Posterior vena cava (tissue), 2 donors: ENCODE measurements at regions not wholly inside any gene's neighbourhood (a gene's known extent, or its start where the extent isn't known, plus 50 kb on each side); places are given as distances from the start of the nearest gene placed in this dataset.

ENCODE experiments used
- DNase-seq: peaks from one replicate; pipeline ENCODE4 v3.0.0-alpha.2; 2020; ENCODE audit warnings: low spot score
- intact Hi-C, 2 donors: fragments of 100-400 bp; cut with DNase I; formaldehyde crosslinking; loops; one replicate each; pipeline versions ENCODE4 v1.14.1 to v1.14.2; 2022 to 2023
- donor health status: DM: yes; HTN: yes; CAD: no.
- donor health status: DM: yes; HTN: yes; CAD: no.

DNA sequence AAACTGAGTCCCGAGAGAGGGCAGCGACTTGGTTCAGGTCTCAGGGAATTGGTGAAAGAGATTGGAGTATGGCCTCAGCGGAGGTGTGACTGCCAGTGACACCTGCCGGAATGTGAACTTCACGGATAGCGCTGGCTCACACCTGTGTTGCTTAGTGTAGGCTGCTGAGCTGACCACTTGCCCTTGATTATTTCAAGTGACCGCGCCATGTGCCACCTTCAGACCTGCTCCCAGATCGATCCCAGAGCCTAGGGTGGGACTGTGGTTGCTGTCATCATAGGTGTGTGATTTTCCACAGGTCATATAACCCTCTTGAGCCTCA is 134.8 kb downstream of the GLI2 start:
- intact Hi-C loops, result no loop called here
- peak; percentile 61 for DNase-seq

DNA sequence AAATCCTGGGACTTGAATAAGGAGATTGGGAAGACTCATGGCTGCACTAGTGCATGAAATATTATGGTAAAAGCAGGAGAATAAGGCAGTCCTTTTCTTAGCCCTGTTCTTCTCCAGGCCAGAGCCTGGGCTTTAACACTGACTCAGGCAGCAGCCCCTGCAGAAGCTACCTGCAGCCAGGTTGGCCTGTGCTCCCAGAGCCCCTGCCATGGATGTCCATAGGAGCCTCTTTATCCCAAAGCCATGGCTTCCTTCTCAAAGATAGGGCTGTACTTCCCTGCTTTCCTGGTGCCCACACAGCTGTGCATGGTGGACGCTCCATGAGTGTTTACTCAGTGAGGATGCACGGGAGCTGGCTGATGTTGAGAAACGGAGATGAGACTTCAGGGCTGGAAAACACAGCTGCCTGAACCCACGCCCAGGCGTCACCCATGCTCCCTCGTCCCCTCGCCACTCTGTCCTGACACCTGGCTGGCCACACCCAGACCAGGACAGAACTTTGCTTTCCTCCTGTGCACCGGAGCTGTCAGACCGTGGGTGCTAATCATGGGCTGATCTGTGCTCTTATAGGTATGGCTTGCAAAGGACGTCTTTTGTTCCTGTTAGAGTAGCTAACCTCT is 135.5 kb downstream of the GLI2 start:
- peak; percentile 53 for DNase-seq

DNA sequence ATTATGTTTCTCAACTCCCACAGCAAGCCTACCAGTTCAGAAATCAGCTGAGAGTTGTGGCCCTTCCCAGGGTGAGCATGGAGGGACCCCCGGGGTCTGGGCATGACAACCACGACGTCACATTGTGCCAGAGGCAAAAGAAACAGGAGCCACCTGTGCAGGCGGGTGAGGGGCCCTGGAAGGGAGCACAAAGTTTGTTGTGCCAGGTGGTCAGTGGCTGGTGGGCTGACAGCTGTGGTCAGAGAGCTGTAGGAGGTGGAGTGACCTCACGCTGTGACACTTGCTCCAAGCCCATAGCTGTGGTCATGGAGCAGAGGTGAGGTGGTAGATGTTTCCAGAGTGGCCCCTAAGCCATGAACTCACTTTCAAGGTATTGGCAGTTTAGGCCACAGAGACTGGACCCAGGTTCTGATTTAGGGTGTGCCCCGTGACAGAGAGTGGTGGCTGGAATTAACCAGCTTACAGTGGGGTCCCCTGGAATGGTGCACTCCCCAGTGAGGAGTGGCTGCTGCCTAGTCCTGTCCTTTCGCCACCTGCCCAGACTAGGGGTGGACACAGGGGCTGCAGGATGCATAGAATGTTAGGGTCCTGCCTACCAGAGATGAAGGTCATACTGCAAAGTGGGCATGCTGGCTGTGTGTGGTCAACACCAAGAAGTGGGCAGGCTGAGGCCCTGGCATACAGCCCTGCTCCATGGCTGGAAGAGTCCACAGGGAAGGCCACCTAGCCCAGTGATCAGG is 136.4 kb downstream of the GLI2 start:
- intact Hi-C loops, result no loop called here

More for the DNA sequence above, 135.5 kb downstream of the GLI2 start:
- intact Hi-C loops, result no loop called here

GRCh38 chr2:120873958-120874887 is 138.6 kb downstream of the GLI2 start:
- peak; percentile 79 for DNase-seq

More for the DNA sequence above, 136.4 kb downstream of the GLI2 start:
- DNase-seq, result peak; percentile 64

GRCh38 chr2:120874888-120875275 is 139.2 kb downstream of the GLI2 start:
- intact Hi-C loops, result no loop called here
- DNase-seq, result peak; percentile 41

More at GRCh38 chr2:120873958-120874887, 138.6 kb downstream of the GLI2 start:
- intact Hi-C loops, result no loop called here

- peak; percentile 76 for DNase-seq
These were observed 139.8 kb downstream of the GLI2 start for GRCh38 chr2:120875431-120875830.

DNA sequence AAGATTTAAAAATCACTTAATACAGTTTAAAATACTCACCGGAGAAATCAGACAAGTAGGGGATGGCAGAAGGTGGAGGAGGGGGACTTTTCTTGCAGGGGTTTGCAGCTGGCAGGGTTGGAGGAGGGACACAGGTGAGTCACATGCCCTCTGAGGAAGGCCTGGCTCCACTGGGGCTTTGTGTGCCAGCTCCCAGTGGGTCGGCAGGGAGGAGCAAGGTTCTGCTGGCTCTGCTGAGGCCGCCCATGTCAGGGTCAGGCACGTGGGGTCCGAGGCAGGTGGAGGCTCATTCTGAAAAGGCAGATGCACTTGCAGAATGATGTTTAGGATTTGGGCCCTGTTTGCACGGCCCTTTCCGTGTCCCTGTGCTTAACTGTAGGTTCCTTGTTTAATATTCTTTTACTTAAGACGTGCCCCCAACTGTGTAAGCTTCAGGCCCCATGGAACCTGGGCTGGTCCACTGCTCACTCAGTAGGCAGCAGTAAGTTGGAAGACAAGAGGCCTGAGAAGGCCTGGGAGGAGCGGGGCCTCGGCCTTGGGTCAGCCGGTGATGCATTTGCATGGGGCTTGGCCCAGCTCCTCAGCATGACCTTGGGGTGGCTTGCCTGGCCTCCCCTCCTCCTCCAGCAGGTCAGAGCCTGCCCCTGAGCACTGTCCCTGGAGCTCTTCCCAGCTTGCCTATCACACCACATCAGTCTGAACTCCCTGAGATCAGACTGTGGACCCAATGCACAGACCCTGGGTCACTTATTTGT is 141.0 kb downstream of the GLI2 start:
- DNase-seq, result peak; percentile 72
- intact Hi-C loops, result no loop called here

More at GRCh38 chr2:120875431-120875830, 139.8 kb downstream of the GLI2 start:
- intact Hi-C loops, result no loop called here

- DNase-seq, result peak; percentile 13
- intact Hi-C loops, result no loop called here
These were observed 141.7 kb downstream of the GLI2 start for GRCh38 chr2:120877409-120877808.

DNA sequence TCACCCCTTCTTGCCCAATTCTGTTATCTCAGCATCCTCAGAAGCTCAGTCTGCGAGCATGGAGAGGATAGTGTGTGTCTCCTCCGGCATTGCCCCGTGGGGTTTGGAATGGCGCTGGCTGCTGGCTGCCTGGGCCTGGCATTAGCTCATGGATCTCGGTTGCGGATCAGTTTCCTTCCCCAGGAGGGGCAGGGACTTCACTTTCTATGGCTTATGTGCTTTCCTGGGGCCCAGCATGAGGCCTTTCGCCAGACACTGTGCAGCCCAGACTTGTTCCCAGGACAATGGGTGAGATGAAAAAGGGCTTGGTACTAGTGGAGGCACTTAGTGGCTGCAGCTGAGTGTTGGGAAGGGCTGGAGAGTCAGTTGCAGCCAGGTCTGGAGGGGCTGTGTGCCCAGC is 143.3 kb downstream of the GLI2 start:
- peak; percentile 80 for DNase-seq
- intact Hi-C loops, result no loop called here

DNA sequence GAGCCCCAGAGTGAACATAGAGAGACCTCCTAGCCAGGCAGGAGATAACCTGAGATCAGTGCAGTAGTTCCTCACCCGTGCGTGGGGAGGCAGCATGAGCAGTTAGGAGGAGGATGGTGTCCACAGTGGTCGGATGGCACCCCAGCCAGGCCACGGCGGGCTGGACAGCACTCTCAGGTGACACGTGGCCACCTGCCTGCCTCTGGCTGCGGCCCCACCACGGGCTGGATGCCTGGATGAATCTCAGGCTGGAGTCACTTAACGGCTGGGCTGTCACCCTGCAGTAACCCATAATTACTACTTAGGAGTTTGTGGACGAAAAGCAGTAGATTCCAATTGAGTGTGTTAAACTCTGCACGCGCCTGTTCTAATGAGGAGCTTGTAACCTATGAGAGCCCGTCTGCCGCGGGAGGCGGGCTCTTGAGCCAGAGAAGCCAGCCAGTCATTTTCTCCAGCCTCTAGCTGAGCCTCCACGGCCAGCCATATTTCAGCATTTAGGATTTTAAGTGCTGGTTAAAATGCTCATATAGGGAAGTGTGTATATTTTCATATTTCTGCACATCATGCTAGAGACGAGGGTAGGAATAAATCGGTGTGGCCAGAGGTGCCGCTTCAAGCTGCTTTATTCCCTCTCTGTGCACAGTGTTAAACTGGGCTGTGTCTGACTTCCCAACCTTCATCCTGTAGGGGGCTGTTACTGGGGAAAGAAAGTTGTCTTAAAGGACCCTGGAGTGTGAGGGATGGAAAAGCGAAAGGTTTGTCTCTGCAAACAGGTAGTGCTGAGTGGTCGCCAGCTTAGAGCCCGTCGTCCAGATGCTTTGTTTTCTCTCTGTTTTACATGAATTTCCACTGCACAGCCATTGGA is 144.0 kb downstream of the GLI2 start:
- intact Hi-C loops, result no loop called here
- peak; percentile 76 for DNase-seq

GRCh38 chr2:120880381-120880780 is 144.7 kb downstream of the GLI2 start:
- DNase-seq, result peak; percentile 66
- intact Hi-C loops, result no loop called here

- peak; percentile 82 for DNase-seq
- intact Hi-C loops, result no loop called here
These were observed 146.5 kb downstream of the GLI2 start for GRCh38 chr2:120881981-120882788.

DNA sequence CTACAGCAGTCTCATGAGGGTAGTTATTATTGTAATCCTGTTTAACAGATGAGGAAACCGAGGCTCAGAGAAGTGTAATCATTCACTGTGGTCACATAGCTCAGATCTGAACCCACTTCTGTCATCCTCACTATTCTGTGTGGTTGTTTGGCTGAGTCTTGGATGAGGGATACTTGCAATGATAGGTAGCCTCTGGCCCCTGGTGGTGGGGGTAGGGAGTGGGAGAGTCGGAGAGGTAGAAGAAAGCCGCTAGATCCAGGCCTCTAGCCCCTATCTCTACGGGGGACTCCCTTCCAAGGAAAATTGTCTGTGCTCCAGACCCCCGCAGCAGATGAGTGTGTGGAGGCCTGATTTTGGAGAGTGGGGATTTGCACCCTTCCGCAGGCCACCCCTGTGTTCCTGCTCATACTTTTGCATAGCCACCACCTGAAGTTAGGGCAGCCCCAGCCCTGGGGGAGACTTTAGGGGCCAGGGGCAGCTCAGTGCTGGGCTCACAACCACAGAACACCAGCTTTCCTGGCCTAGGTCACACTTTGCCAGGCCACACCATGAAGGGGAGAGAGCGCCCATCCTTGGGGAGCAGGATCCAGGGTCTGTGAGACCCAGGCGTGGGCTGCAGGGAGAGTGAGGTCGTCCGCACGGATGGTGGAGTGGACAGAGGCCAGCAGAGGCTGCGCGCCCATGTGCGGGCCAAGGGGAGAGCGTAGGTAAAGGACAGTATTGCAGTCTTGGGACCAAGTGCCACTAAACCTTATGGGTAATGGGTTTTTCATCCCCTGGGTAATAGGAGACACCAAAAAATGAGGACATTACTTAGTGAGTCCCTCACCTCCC is 148.2 kb downstream of the GLI2 start:
- intact Hi-C loops, result no loop called here
- DNase-seq, result peak; percentile 73

- peak; percentile 58 for DNase-seq
- intact Hi-C loops, result no loop called here
These were observed 149.0 kb downstream of the GLI2 start for GRCh38 chr2:120884472-120885290.

- peak; percentile 67 for DNase-seq
These were observed 149.7 kb downstream of the GLI2 start for GRCh38 chr2:120885321-120885720.

GRCh38 chr2:120885749-120886148 is 150.1 kb downstream of the GLI2 start:
- no peak for DNase-seq

More at GRCh38 chr2:120885321-120885720, 149.7 kb downstream of the GLI2 start:
- intact Hi-C loops, result no loop called here

More at GRCh38 chr2:120885749-120886148, 150.1 kb downstream of the GLI2 start:
- intact Hi-C loops, result no loop called here
